OCI-M1 (cell line): ENCODE measurements at regions not wholly inside any gene's neighbourhood (a gene's known extent, or its start where the extent isn't known, plus 50 kb on each side); places are given as distances from the start of the nearest gene placed in this dataset.
"Not testable (repeated sequence)": the region's sequence is repeated elsewhere in the genome, so short reads cannot be mapped to it uniquely, and the experiment has no call there.

ENCODE experiments used
- DNase-seq: peaks from one replicate; lab custom pipeline; 2025; lab: John Stamatoyannopoulos, UW

DNA sequence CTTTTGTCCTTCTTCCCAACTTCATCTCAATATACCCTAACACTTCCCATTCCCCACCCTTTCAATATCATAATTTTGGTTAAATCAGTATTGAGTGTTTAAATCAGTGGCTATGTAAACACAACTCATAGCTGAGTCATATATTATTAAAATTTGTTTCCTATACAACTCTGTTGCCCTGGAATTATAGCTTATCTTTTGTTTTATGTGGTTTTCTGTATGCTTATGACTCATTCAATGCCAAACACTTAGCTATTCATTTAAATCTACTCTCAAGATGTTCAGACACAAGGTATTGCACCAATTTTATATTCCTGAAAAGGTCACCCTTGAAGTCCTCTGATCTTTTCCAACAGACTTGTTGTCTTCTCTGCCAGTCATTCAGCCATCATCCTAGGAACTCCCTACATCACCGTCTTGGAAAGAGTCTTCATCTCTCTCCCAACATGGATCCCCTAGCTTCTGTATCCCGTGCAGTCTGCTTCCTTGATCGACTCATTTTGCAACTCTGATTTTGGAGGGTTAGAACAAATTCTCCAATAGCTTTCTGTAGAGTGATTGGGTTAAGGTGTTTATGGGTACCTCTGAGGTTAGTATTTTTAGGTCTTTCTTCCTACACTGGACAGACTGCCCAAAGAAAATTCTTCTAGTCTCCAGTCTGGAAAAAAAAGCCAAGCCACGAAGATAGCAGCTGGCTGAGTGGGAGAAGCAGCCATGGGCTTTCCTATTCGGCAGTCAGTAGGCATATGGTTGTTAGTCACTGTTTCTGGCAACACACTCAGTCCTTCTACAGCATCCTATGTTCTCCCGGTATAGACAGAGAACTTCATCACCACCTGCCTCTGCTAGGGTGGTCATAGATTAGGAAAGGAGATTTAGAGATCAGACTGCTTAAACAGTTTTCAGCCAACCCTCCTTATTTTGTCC, 102.1 kb downstream of the CRPPA start:
- peak; percentile 11 for DNase-seq

DNA sequence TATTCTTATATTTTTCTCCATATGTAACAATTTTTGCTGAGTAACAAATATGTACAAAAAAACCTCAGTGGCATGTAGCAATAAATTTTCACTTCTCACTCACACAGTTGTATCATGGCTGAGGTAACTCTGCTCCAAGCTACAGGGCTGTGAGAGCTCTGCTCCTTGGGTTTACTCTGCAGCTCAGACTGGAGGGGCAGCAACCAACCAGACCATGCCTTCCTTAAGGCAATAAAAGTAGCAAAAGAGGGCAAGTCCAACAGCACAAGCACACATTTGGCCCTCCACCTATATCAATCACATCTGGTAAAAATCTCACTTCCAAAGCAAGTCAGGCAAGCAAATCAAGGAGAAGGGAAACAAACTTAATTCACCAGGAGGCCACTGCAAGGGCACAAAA, 102.9 kb downstream of the CRPPA start:
- DNase-seq: no peak

DNA sequence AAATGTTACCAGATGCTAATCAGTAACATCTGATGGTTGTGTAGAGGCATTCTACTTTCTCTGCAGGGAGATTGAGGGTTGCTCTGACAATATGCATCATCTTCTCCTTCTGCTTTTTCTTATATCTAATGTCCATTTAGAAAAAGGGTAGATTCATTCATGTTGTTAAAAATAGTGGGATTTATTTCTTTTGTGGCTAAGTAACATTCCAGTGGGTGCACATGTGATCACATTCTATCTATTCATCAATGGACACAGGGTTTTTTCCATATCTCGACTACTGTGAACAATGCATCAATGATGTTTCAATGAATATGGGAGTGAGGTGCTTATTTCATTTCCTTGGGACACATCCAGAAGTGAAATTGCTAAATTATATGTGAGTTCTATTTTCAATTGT, 103.9 kb downstream of the CRPPA start:
- no peak for DNase-seq

DNA sequence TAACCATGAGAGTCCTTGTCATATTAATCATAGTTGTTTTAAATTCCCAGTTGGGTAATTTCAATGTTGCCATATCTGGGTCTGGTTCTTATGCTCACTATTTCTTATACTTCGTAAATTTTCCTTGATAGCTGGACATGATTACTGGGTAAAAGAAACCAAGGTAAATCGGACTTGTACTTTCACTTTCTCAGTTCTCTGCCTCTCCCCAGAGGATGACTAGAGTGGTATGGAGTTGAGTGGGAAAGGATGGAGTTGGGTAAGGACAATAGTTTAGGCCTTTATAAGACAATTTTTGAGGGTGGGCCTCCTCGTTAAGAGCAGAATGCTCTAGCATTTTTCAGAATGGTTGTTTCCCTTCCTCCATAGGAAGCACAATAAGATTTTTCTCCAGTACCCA, 106.1 kb downstream of the CRPPA start:
- DNase-seq: peak; percentile 57

DNA sequence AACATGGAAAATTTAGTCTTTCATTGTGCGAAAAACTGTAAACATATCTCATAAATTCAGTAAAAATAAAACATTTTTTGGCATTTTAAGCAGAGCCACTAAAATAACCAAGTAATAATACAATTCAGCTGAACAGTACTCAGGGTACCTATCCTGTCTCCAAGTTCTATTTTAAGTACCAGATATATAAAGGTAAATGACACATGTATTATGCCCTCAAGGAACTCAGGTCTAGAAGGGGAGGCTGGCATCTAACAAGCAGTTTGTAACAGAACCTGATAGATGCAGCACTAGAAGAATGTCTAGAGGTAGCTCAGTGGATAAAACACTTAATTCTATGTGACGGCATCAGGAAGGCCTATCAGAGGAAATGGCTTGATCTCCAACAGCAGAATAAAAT, 112.2 kb downstream of the CRPPA start:
- DNase-seq: no peak

DNA sequence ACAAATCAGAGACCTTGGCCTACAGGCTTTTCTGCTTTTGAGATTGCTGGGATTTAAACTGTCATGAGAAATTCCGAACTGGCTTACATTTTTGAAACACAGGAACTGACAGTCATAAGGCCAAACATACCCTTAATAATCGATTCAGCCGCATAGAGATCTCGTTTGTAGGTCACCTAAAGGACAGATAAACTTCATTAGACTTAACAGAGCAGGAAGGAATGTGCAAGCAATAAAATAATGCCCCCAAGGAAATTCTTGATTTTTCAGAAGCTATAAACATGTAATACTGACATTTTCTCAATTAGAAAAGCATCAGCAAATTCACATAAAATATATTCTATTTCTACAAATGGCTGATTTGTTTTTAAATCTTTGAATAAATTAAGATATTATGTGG, 120.0 kb downstream of the CRPPA start:
- no peak for DNase-seq

DNA sequence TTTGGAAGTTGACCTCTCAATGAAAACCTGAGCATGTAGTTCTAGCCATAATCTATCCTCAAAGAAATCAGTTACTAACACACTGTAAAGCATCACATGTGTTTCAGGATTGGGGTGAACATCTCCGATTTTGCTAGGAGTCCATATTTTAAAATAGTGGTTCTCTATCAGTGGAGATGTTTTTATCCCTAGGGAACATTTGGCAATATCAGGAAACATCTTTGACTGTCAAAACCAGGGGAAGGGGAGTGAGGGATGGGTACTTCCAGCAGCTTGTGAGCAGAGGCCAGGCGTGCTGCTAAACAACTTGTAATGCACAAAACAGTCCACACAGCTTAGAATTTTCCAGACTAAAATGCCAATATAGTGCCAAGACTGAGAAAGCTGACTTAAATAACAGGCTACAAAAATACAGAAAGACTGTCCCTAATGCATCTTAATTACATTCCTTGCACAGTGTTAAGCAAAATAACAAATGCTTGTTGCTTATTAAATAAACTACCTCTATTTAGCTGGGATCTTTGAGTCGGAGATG, 120.9 kb downstream of the CRPPA start:
- DNase-seq: peak; percentile 7

DNA sequence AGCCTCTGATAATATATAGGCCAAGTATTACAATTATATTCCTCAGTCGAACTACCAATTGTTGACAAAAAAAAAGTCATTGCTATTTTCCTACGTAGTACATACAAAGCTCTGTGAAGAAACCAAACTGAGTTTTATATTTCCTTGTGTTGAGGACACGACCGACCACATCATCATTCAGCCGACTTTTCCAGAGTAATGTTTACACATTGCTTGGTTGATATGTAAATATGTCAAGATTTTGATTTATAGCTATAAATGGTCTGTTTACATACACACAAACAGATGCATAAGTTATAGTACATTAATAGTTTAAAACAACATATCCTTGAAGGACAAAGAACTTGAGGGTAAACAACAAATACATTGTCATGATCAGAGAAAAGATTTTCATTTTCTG, 121.5 kb downstream of the CRPPA start:
- DNase-seq: no peak

DNA sequence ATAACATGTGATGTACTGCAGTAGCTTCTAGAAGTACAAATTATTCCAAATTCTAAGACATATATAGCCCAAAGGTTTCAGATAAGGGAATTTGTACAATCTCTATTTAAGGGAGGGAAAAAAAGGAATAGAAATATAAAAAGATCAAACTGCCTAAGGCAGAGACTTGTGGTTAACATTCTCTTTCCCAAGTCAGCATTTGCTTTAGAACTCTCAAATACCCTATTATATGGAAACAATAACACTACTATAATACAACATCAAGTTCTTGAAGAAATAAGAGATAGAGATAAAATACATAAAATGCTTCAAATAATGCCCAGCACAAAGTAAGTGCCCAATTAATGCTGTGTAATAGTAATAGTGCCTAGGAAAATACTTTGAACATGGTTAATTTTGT, 123.1 kb downstream of the CRPPA start:
- no peak for DNase-seq

DNA sequence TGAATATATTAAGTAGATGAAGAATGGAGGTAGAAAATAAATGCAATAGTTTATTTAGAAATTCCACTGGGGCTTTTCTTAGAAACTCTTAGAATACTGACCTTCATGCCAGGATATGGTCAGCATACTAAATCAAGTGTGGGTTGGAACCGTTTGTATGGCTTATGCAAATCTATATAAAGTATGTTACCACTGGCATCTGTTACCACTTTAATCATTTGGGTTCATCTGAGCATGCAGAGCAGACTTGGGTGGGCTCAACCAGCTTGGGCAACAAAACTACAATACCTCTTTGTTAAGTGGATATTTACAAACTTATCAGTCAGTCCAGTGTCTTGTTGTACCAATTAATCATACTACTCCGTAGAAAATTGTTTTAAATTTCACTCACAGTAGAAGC, 125.8 kb downstream of the CRPPA start:
- DNase-seq: peak; percentile 24

DNA sequence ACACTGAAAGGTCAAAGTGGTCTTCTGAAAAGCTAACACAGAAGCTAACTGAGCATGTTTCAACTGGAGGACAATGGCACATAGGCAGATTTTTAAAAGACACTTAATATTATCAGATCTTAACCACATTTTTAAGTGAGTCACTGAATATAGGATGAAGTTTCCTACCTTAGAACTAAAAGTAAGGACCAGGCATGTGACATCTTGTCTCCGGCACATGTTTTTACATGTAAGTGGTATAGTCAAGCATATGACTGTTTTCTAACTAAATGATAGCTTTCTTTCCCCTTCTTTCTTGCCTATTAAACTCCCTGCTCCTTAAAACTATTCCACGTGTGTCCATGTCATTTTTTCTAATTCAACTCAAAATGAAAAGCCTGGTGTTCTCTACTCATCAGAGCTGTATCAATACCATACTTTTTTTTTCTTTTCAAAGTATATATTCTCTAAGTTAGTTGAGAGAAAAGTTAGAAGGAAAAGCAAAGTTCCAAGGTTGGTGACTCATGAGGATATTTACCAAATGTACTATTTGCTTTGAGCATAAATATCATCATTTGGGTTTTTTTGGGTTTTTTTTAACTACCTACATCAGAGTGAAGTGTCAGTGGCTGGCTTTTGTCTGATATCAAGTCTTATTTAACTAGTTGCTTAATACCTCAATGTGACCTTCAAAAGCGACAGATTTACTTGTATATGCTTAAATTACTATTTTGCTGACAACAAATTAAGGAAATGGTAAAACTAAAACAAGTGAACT, 127.5 kb downstream of the CRPPA start:
- DNase-seq: no peak

DNA sequence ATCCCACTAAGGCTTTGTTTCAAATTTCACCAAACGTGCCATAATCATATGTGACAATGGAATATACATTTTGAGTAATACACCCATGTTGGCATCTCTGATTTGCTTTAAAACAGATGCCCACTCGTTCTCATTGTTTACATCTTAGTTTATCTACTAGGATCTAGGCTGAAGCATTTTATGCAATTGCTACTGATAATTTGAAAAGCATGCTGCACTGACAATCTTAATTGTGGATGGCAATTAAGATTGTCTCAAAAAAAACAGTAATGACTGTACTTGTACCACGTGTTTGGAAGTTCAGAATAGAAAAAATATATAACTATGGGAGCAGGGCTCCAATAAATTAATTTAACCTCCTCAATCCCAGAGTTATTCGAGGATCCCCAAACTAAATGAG, 136.8 kb downstream of the CRPPA start:
- no peak for DNase-seq

DNA sequence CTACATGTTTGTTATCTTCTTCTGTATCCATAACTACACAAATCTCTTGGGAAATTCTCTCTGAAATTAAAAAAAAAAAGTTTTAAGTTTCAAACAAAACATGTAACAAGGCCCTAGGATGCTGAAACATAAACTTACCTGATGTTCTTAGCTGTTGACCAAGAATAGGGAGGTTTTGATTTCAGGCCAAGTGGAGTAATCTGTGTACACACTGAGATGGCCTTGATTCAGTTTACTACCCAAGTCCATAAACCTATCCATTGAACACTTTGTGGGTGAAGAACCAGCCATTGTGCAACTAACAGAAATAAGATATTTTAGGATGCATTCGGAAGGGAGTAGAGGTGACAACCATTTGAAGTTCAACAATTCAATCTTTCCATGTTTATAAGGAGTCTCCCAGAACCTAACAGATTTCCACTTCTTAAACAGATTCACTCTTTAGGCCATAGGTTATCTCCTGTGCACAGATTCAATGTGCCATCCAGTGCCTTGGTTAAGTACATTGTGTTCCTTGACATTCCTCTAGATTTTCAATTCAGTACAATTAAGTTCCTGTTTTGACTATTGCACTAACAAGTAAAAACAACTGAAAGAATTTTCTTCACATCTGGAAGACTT, 143.1 kb downstream of the CRPPA start:
- DNase-seq: no peak

DNA sequence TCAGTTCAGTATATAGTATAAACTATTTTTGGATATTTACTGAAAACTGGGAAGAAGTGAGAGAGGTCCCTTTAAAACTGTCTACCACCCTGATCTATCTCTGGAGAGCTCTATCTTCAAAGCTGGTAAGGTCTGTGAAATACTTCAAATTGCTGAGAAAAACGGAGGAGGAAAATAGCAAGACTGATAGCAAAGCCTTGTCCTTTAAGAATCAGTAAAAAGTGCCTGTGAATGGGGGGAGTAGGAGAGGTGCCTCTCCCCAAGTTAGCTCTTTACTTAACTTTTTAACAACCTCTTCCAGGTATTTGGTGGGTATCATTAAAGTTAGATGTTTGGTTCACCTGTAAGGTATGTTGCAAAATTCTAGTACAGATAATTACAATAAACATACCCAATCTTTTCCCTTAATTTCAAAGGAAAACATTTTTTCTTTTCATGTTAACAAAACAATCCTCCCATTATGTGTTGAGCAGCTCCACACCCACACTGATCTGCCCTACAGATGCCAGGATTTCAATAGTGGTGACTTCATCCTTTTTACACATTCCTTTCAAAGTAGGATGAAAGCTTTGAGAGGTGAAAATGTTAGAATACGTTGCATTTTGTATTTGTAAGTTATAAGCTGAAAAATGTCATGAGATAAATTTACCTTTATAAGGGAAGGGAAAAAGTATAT, 149.2 kb downstream of the CRPPA start:
- peak; percentile 35 for DNase-seq

DNA sequence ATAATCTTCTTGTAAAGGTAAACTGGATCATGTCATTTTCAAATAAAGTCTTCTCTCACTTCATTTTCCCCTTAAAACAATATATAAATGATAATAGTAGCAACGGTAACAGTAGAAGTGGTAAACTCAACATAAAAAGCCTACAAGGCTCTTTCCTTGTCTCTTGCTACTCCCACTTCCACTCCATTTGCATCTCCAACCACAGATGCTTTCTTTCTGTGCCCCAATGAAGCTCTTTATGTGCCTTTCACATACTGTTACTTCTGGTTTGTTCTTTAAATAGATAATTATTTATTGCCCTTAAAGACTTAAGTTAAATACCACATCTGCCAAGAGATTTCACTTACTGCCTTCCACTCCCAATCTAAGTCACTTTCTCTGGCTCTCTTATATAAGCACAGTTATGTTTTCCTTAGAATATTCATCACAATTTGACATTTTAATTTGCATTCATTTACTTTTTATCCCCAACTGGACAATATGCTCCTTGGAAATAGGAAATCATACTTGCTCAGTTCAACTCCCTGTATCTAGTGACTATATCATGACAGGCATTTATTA, 149.9 kb downstream of the CRPPA start:
- peak; percentile 50 for DNase-seq

DNA sequence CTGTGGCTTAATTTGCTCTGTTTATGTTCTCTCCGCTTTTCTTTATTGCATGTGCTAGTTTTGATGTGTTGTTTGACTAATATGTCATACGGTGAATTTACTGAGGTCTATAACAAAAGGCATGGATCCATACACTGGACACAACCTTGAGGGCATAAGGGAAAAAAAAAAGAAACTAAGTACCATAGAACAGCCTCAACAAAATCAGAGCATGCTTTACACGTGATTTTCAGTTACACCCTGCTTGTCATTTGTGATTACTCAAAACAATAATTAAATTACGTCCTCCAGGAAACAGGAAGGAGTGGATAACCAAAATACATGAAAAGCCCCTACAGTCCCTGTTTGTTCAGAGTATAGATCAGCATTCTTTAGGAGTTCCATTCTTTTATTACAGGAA, 150.5 kb downstream of the CRPPA start:
- no peak for DNase-seq

DNA sequence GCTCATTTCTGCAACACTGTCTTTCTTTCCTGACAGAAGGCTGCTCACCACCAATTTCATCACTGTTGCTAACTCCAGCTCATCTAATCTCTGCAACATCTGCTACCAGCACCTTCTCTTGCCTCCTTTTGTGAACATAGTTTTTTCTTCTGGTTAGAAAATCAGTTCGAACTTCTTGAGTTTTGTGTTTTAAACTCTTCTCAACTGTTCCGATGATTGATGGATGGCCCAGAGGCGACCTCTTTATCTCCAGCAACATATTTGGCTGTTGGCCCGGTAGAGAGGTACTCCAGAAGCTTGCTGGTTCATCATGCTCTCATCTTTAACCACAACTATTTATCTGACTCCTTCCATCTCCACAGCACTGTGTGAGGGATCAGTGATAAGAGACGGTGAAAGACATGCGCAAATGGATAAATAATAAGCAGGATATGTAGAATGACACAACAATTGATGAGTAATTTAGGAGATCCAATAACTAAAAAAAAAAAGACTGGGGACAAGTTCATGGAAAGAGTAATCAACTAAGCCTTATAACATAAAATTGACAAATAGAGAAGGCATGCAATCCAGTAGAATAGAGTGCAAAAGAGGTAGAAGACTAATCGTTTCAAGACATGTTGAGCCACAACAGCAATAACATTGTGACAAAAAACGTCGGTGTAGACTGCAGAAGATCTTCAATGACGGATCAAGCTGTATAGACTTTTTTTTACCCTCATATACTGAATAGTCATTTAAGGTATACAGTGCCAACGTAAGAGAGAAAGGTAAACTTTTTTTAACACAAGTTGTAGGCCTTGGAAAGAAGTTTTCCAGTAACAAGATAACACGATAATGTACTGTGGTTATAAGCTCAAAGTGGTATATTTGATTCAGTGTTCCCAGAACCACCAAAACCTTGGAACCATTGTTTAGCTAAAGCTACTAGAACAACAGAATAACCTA, 152.2 kb downstream of the CRPPA start:
- DNase-seq: peak; percentile 96

DNA sequence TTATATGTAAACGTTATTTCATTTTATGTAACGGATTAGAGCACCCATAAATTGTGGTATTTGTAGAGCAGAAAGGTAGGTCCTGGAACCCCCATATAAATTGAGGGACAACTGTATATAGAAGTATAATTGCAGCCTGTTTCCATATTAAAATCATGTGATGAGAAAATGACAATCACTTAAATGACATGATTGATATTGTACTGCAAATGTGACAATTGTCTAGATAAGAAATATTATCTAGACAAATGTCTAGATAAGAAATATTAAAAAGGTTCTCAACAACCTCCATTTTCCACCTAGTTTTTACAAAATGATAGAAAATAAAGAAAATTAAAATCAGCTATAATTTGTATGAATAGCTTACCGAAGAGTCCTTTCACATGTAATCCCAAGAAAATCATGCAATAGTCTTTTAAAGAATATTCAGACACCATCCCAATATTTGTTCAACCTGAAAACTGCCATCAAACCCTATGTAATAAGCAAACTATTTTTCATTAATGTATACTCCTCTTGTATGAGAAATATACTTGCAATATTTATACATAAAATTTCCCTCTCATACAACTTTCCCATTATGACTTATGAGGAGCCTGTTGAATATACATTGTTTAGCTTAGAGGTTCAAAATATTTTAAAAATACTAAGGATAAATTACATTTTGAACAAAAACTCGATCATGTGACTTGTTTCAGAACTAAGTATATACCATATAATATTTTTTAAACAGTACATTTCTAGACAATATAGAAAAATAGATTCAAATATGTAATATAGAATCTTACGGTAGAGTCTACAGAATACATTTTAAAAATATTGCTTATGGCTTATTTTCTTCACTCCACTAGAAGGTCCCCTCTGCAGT, 153.2 kb downstream of the CRPPA start:
- no peak for DNase-seq

DNA sequence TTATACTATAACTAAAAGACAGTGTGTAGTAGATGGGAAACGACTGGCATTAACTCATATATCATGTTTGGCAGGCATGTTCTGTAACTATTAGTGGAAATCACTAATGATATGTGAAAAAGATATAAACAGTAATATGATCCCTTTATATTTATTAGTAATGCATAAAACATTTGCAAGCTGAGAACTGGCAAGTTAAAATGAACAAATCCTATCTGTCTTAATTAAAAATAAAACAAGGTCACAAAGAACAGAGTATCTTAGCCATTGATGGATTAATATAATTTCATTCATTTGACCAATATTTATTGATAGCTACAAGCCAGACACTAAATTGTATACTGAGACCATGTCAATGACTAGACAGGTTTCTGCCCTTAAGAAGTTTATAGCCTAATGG, 154.5 kb downstream of the CRPPA start:
- DNase-seq: no peak

DNA sequence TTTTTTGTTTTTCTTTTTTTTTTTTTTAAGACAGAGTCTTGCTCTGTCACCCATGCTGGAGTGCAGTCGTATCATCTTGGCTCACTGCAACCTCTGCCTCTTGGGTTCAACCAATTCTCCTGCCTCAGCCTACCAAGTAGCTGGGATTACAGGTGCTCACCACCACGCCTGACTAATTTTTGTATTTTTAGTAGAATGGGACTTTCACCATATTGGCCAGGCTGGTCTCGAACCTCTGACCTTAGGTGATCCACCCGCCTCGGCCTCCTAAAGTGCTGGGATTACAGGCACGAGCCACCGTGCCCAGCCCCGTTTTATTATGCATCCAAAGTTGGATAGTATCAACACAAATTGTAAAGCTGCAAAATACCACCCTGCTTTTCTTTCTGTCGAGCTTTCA, 154.9 kb downstream of the CRPPA start:
- not testable (repeated sequence) for DNase-seq
